GM23338 (cell line): ENCODE measurements at regions not wholly inside any gene's neighbourhood (a gene's known extent, or its start where the extent isn't known, plus 50 kb on each side); places are given as distances from the start of the nearest gene placed in this dataset.

Experiments used
- ATAC-seq: fragments of 200-7000 bp; cut with Tn5 transposase; 3 replicates; pipeline ENCODE4 v1.9.1; 2020
- DNase-seq: peaks from one replicate; pipeline ENCODE4 v3.0.0-alpha.2; 2015; ENCODE audit warnings: low spot score
- H2AFZ ChIP-seq: fragments of 200-600 bp; sonication (generic); 2 replicates; pipeline ENCODE4 v1.8.0; 2016; ENCODE audit warnings: antibody characterized with exemption, mild to moderate bottlenecking, moderate library complexity
- H3F3A ChIP-seq: fragments of 200-600 bp; sonication (generic); replicated peaks from 2 replicates; pipeline ENCODE4 v1.8.0; 2017; ENCODE audit warnings: antibody characterized with exemption, mixed run types, low read depth
- H3K27ac ChIP-seq: fragments of 200-600 bp; sonication (generic); 2 replicates; pipeline ENCODE4 v1.6.1; 2016; ENCODE audit warnings: low read depth
- H3K27me3 ChIP-seq: fragments of 200-600 bp; sonication (generic); 2 replicates; pipeline ENCODE4 v1.8.0; 2016; ENCODE audit warnings: mild to moderate bottlenecking, mixed run types, moderate library complexity; ENCODE audit not compliant: insufficient read depth
- H3K36me3 ChIP-seq: fragments of 200-600 bp; sonication (generic); 2 replicates; pipeline ENCODE4 v1.8.0; 2016; ENCODE audit warnings: mild to moderate bottlenecking; ENCODE audit not compliant: insufficient read depth
- H3K4me1 ChIP-seq: fragments of 200-600 bp; sonication (generic); 2 replicates; pipeline ENCODE4 v1.8.0; 2016; ENCODE audit warnings: mild to moderate bottlenecking, moderate library complexity; ENCODE audit not compliant: insufficient read depth
- H3K4me2 ChIP-seq: fragments of 200-600 bp; sonication (generic); 2 replicates; pipeline ENCODE4 v1.7.1; 2017; ENCODE audit warnings: mixed run types
- H3K4me3 ChIP-seq: fragments of 200-600 bp; sonication (generic); 2 replicates; pipeline ENCODE4 v1.6.1; 2016; ENCODE audit warnings: mixed run types
- H3K79me2 ChIP-seq: fragments of 200-600 bp; sonication (generic); replicated peaks from 2 replicates; pipeline ENCODE4 v1.8.0; 2017; ENCODE audit warnings: mild to moderate bottlenecking; ENCODE audit not compliant: insufficient read depth
- H3K9me2 ChIP-seq: fragments of 200-600 bp; sonication (generic); 2 replicates; pipeline ENCODE4 v1.8.0; 2017; ENCODE audit not compliant: insufficient read depth
- H4K20me1 ChIP-seq: fragments of 200-600 bp; sonication (generic); replicated peaks from 2 replicates; pipeline ENCODE4 v1.8.0; 2017; ENCODE audit warnings: mild to moderate bottlenecking; ENCODE audit not compliant: insufficient read depth
- H3K27ac Mint-ChIP-seq: 2 replicates; pipeline ENCODE4 v1.8.0; 2020; ENCODE audit warnings: inconsistent platforms, mild to moderate bottlenecking, moderate library complexity, mixed read lengths
- H3K27me3 Mint-ChIP-seq: 3 replicates; pipeline ENCODE4 v1.8.0; 2022; ENCODE audit warnings: low read depth, mild to moderate bottlenecking, moderate library complexity, mixed read lengths, inconsistent platforms; ENCODE audit not compliant: insufficient read depth, poor library complexity
- H3K36me3 Mint-ChIP-seq: 3 replicates; pipeline ENCODE4 v1.8.0; 2021; ENCODE audit warnings: low read depth, mild to moderate bottlenecking, inconsistent platforms, moderate library complexity, mixed read lengths
- H3K4me1 Mint-ChIP-seq: 3 replicates; pipeline ENCODE4 v1.8.0; 2020; ENCODE audit warnings: mild to moderate bottlenecking, inconsistent platforms, mixed read lengths
- H3K4me3 Mint-ChIP-seq: 3 replicates; pipeline ENCODE4 v1.8.0; 2021; ENCODE audit warnings: moderate library complexity, mild to moderate bottlenecking, inconsistent platforms, mixed read lengths
- H3K9me3 Mint-ChIP-seq: 3 replicates; pipeline ENCODE4 v1.8.0; 2020; ENCODE audit warnings: moderate library complexity, mild to moderate bottlenecking, inconsistent platforms, mixed read lengths
- CREB1 ChIP-seq: fragments of 250-450 bp; sonication (Bioruptor Pico); IDR thresholded peaks from 2 replicates; pipeline ENCODE4 v1.5.0; 2020; ENCODE audit warnings: low read depth, mild to moderate bottlenecking, moderate library complexity
- EZH2 ChIP-seq: fragments of 200-600 bp; sonication (generic); IDR thresholded peaks from one replicate; pipeline ENCODE4 v1.8.0; 2017; ENCODE audit warnings: antibody characterized with exemption, mild to moderate bottlenecking, low read depth; ENCODE audit not compliant: unreplicated experiment
- EZH2phosphoT487 ChIP-seq: fragments of 200-600 bp; sonication (generic); IDR thresholded peaks from one replicate; pipeline ENCODE4 v1.8.1; 2018; ENCODE audit warnings: antibody characterized with exemption; ENCODE audit not compliant: unreplicated experiment
- JUNB ChIP-seq: IDR thresholded peaks from one replicate; pipeline ENCODE4 v1.6.1; 2016; ENCODE audit warnings: antibody characterized with exemption; ENCODE audit not compliant: unreplicated experiment
- NANOG ChIP-seq: IDR thresholded peaks from 2 replicates; pipeline ENCODE4 v1.6.1; 2016; ENCODE audit warnings: antibody characterized with exemption, borderline replicate concordance
- POLR2AphosphoS5 ChIP-seq: IDR thresholded peaks from 2 replicates; pipeline ENCODE4 v1.6.1; 2016; ENCODE audit warnings: antibody characterized with exemption, low read depth
- STAT1 ChIP-seq: IDR thresholded peaks from one replicate; pipeline ENCODE4 v1.6.1; 2016; ENCODE audit warnings: antibody characterized with exemption; ENCODE audit not compliant: unreplicated experiment
- ZNF114 ChIP-seq: fragments of 250-450 bp; sonication (Bioruptor Pico); IDR thresholded peaks from 2 replicates; pipeline ENCODE4 v1.5.0; 2020; ENCODE audit warnings: mild to moderate bottlenecking, moderate library complexity
- ZNF331 ChIP-seq: fragments of 250-450 bp; sonication (Bioruptor Pico); IDR thresholded peaks from 2 replicates; pipeline ENCODE4 v1.5.0; 2020; ENCODE audit warnings: low read depth, mild to moderate bottlenecking, moderate library complexity
- TF ChIP-seq, protein P1 (sequence below): IDR thresholded peaks from one replicate; pipeline ENCODE4 v1.6.1; 2018; ENCODE audit warnings: antibody characterized with exemption; ENCODE audit not compliant: unreplicated experiment
- TF ChIP-seq, protein P2 (sequence below): IDR thresholded peaks from 2 replicates; pipeline ENCODE4 v1.6.1; 2016; ENCODE audit warnings: antibody characterized with exemption
- TF ChIP-seq, protein P3 (sequence below), 2 experiments: fragments of 200-600 bp in 1 of 2; sonication (generic) in 1 of 2; conservative IDR thresholded peaks; 2 replicates each; pipeline versions ENCODE4 v1.5.1 to v1.6.1; 2016 to 2017; ENCODE audit warnings: antibody characterized with exemption in 2 of 2, low read depth in 2 of 2, mild to moderate bottlenecking in 2 of 2, moderate library complexity in 1 of 2

DNA sequence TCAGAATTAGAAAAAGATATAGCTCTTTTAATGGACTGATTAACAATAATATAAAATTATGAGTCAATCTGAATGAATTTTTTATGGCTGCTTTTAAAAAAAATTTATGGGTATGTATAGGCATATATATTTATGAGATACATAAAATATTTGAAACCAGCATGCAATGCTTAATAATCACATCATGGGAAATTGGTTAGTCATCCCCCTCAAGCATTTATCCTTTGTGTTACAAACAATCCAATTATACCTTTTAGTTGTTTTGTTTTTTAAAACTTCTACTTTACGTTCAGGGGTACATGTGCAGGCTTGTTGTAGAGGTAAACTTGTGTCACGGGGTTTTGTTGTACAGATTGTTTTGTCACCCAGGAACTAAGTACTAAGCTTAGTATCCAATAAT, 63.4 kb upstream of the HMGCLL1 start (continued):
- TF ChIP-seq, protein P1, sequence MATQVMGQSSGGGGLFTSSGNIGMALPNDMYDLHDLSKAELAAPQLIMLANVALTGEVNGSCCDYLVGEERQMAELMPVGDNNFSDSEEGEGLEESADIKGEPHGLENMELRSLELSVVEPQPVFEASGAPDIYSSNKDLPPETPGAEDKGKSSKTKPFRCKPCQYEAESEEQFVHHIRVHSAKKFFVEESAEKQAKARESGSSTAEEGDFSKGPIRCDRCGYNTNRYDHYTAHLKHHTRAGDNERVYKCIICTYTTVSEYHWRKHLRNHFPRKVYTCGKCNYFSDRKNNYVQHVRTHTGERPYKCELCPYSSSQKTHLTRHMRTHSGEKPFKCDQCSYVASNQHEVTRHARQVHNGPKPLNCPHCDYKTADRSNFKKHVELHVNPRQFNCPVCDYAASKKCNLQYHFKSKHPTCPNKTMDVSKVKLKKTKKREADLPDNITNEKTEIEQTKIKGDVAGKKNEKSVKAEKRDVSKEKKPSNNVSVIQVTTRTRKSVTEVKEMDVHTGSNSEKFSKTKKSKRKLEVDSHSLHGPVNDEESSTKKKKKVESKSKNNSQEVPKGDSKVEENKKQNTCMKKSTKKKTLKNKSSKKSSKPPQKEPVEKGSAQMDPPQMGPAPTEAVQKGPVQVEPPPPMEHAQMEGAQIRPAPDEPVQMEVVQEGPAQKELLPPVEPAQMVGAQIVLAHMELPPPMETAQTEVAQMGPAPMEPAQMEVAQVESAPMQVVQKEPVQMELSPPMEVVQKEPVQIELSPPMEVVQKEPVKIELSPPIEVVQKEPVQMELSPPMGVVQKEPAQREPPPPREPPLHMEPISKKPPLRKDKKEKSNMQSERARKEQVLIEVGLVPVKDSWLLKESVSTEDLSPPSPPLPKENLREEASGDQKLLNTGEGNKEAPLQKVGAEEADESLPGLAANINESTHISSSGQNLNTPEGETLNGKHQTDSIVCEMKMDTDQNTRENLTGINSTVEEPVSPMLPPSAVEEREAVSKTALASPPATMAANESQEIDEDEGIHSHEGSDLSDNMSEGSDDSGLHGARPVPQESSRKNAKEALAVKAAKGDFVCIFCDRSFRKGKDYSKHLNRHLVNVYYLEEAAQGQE = no peak
- TF ChIP-seq, protein P2, sequence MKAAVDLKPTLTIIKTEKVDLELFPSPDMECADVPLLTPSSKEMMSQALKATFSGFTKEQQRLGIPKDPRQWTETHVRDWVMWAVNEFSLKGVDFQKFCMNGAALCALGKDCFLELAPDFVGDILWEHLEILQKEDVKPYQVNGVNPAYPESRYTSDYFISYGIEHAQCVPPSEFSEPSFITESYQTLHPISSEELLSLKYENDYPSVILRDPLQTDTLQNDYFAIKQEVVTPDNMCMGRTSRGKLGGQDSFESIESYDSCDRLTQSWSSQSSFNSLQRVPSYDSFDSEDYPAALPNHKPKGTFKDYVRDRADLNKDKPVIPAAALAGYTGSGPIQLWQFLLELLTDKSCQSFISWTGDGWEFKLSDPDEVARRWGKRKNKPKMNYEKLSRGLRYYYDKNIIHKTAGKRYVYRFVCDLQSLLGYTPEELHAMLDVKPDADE = no peak
- TF ChIP-seq ZNF114 = no peak
- no peak for TF ChIP-seq EZH2
- TF ChIP-seq, protein P3, sequence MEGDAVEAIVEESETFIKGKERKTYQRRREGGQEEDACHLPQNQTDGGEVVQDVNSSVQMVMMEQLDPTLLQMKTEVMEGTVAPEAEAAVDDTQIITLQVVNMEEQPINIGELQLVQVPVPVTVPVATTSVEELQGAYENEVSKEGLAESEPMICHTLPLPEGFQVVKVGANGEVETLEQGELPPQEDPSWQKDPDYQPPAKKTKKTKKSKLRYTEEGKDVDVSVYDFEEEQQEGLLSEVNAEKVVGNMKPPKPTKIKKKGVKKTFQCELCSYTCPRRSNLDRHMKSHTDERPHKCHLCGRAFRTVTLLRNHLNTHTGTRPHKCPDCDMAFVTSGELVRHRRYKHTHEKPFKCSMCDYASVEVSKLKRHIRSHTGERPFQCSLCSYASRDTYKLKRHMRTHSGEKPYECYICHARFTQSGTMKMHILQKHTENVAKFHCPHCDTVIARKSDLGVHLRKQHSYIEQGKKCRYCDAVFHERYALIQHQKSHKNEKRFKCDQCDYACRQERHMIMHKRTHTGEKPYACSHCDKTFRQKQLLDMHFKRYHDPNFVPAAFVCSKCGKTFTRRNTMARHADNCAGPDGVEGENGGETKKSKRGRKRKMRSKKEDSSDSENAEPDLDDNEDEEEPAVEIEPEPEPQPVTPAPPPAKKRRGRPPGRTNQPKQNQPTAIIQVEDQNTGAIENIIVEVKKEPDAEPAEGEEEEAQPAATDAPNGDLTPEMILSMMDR (conservative IDR thresholded peaks at IDR 0.05; ENCODE audit: low read depth in 2 of 2) = no peak
- no peak for TF ChIP-seq JUNB
- no peak for TF ChIP-seq POLR2AphosphoS5
- TF ChIP-seq ZNF331 (CRISPR knock-in tag) = no peak
- TF ChIP-seq EZH2phosphoT487 = no peak
- TF ChIP-seq NANOG = no peak

DNA sequence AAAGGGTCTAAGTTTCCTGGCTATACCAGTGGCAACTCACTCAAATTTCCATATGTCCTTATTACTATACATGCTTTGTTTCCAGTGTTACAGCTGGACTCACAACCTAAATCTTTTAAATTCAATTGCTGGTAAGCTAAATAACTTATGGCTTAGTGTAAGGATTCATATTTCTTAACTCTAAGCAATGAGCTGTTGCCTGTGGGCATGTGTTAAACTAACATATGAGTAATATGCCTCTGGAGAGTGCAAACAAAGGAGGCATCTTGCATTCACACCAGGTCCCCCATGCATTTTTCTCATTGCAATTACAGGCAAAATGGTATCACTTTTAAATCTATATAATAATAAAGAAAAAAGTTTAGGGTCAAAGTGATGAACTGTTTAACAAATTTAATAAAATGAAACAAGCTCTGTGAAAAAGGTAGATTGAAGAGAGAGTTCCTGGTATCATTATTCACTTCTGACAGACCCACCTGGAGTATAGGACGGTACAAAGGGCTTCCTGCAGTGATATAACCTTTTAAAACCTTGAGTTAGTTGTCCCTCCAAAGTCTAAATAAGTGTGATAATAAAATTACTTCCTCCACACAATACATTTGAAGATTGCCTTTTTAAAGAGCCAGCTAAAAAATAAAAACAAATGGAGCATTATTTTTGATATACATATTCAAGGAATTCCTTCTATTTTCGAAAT, 57.6 kb upstream of the HMGCLL1 start:
- Mint-ChIP-seq H3K9me3 (no peaks in the 10 kb centered on the region), H3K36me3 (no peaks in the 10 kb centered on the region), H3K27me3 (no peaks in the 10 kb centered on the region), H3K4me1 (peaks cover 5% of the 10 kb centered on the region; the same call in 2 of the 3 replicates), H3K4me3 (no peak overlapping the region), H3K27ac (no peak overlapping the region)
- Histone ChIP-seq H3K36me3 (no peaks in the 10 kb centered on the region), H3K27ac (no peak overlapping the region), H3K4me2 (no peak overlapping the region), H3K79me2 (no peaks in the 10 kb centered on the region), H3K9me2 (no peaks in the 10 kb centered on the region), H3K4me3 (no peak overlapping the region), H3K4me1 (no peaks in the 10 kb centered on the region), H3K27me3 (no peaks in the 10 kb centered on the region), H2AFZ (no peak overlapping the region), H3F3A (no peaks in the 10 kb centered on the region), H4K20me1 (no peaks in the 10 kb centered on the region)
- ATAC-seq = no peak
- no peak for DNase-seq
- no peak for TF ChIP-seq EZH2
- no peak for TF ChIP-seq ZNF331 (CRISPR knock-in tag)
- TF ChIP-seq EZH2phosphoT487 = no peak
- TF ChIP-seq STAT1 = no peak
- TF ChIP-seq, protein P2 = no peak
- no peak for TF ChIP-seq CREB1
- TF ChIP-seq, protein P1 = no peak
- no peak for TF ChIP-seq POLR2AphosphoS5
- no peak for TF ChIP-seq JUNB
